ENCODE measurements at regions not wholly inside any gene's neighbourhood (a gene's known extent, or its start where the extent isn't known, plus 50 kb on each side); places are given as distances from the start of the nearest gene placed in this dataset.

DNA sequence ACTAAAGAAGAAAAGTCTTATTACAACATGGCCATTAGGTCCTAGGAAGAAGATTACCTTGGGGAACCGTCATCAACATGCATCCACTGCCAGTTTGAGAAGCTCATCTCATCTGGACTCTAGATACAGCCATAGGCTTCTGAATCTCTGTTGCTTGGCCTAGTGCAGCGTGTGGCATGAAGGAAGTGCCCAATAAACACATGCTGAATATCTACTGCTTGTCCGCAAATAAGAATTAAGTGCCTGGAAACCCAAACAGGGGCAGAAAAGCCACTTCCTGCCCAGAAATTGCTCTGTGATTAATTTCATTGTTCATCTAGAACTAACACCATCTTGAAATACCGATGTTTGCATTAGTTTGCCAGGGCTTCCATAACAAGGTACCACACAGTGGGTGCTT lies 241.1 kb upstream of the KLF3 start:
- no peak for DNase-seq (ENCODE audit: low spot score in 2 of 2)
- H3K4me3 ChIP-seq (ENCODE audit: low read depth, poor library complexity, severe bottlenecking) = no peak overlapping the region
- TF ChIP-seq POLR2A (IDR thresholded peaks at IDR 0.05) = no peak
- intact Hi-C loops (cut with DNase I; ENCODE audit: low total_unique reads) = no loop called here
- 94 to 96% methylated on average over 4 of the region's 4 CpGs for WGBS, 2 donors

DNA sequence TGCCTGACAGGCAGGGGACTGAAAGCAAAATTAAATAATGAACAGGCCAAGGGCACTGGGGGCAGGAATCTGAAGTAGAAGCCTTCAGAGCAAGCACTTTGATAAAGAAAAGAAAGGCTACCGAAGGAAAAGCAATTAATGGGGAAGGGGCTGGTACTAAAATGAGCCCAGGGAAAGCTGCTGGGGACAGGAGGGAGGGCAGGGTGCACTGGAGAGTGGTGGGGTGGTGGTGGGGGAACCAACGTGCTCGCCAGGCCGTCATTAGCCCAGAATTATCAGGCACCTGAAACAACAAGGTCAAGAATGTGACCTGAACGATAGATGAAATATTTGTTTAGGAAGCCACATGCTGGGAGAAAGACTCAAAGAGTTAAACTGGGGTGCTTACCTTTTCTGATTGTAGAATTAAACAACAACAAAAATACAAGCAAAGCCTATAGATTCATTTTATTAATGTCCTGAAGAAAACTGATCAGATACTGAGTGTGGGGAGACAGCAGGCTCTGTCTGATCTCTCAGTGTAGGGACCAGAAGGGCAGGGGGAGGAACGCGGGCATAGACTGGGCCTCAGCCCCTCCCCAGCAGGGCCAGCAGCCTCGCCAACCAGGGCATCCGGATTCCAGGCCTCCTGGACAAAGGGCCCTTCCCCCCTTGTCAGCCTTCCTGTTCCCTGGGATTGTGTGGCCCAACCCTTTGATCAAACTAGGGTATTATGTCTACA lies 239.7 kb upstream of the KLF3 start:
- TF ChIP-seq, protein P1, sequence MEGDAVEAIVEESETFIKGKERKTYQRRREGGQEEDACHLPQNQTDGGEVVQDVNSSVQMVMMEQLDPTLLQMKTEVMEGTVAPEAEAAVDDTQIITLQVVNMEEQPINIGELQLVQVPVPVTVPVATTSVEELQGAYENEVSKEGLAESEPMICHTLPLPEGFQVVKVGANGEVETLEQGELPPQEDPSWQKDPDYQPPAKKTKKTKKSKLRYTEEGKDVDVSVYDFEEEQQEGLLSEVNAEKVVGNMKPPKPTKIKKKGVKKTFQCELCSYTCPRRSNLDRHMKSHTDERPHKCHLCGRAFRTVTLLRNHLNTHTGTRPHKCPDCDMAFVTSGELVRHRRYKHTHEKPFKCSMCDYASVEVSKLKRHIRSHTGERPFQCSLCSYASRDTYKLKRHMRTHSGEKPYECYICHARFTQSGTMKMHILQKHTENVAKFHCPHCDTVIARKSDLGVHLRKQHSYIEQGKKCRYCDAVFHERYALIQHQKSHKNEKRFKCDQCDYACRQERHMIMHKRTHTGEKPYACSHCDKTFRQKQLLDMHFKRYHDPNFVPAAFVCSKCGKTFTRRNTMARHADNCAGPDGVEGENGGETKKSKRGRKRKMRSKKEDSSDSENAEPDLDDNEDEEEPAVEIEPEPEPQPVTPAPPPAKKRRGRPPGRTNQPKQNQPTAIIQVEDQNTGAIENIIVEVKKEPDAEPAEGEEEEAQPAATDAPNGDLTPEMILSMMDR (IDR thresholded peaks at IDR 0.05) = no peak
- TF ChIP-seq POLR2A (IDR thresholded peaks at IDR 0.05) = no peak
- 80 to 90% methylated on average over 9 of the region's 9 CpGs for WGBS, 2 donors
- intact Hi-C loops (cut with DNase I; ENCODE audit: low total_unique reads) = no loop called here
- no peak overlapping the region for H3K4me3 ChIP-seq (ENCODE audit: low read depth, poor library complexity, severe bottlenecking)
- DNase-seq (ENCODE audit: low spot score in 2 of 2) = no peak

DNA sequence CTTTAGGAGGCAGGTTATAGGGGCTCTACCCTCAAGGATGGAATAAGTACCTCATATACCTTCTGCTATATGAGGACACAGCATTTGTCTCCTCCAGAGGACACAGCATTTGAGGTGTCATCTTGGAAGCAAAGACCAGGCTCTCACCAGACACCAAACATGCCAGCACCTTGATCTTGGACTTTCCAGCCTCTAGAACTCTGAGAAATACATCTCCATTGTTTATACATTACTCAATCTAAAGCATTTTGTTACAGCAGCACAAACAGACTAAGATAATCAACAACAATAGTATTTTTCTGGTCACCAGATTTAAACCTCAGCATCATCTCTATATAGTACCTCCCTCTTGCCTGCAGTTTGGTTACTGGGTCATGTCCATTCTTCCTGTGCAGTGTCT lies 237.5 kb upstream of the KLF3 start:
- no peak for TF ChIP-seq POLR2A (IDR thresholded peaks at IDR 0.05)
- TF ChIP-seq, protein P1 (IDR thresholded peaks at IDR 0.05) = no peak
- intact Hi-C loops (cut with DNase I; ENCODE audit: low total_unique reads) = no loop called here
- no peak for DNase-seq (ENCODE audit: low spot score in 2 of 2)
- no peak overlapping the region for H3K4me3 ChIP-seq (ENCODE audit: low read depth, poor library complexity, severe bottlenecking)

DNA sequence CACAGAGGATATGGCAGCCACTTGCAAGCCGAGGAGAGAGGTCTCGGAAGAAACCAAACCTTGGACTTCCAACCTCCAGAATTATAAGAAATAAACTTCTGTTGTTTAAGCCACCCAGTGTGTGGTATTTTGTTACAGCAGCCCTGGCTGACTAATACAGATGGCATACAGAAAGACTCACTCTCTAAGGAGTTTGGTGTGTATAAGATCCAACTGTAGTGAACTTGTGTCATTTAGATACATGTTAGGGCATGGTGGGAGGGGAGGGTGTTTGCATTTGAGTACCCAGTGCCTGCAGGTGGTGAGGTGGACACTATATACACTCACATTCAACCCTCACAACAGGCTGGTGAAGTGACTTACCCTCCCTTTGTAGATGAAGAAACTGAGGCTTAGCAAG lies 233.2 kb upstream of the KLF3 start:
- WGBS, 2 donors = 93 to 98% methylated on average over 2 of the region's 2 CpGs
- no peak for TF ChIP-seq POLR2A (IDR thresholded peaks at IDR 0.05)
- TF ChIP-seq, protein P1 (IDR thresholded peaks at IDR 0.05) = no peak
- no peak overlapping the region for H3K4me3 ChIP-seq (ENCODE audit: low read depth, poor library complexity, severe bottlenecking)
- intact Hi-C loops (cut with DNase I; ENCODE audit: low total_unique reads) = no loop called here
- DNase-seq (ENCODE audit: low spot score in 2 of 2) = no peak

DNA sequence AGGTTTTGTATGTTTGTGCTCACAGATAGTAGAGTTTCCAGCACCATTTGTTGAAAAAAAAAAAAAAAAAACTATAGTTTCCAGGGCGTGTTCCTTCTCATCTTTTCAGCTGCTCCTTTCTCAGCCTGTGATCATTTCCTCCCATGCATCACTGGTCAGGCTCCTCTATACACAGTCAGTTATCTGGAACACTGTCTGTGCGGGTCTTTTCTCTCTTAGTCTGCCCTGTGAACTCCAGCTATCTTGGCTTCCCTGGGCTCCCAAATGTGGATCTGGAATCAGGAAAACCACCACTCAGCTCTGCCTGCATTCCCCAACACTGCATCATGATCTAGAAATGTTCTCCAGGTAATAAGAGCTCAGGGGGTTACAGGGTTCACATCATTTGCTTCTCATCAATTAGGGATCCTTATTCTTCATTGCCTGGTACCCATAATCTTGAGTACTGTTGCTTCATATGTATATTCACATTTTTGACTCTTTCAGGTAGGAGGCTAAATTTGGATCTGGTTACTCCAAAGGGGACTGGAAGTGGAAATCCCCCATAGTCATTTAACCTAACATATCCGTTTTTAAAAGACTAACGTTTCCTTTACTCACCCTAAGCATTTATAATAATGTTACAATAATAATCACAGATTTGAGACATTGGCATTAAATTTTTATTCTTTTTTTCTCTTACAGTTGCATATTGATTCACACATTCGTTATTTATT lies 221.8 kb upstream of the KLF3 start:
- no peak for DNase-seq (ENCODE audit: low spot score in 2 of 2)
- no peak overlapping the region for H3K4me3 ChIP-seq (ENCODE audit: low read depth, poor library complexity, severe bottlenecking)
- intact Hi-C loops (cut with DNase I; ENCODE audit: low total_unique reads) = no loop called here
- no peak for TF ChIP-seq POLR2A (IDR thresholded peaks at IDR 0.05)
- TF ChIP-seq, protein P1 (IDR thresholded peaks at IDR 0.05) = no peak
- 82 to 83% methylated on average over 5 of the region's 5 CpGs for WGBS, 2 donors

DNA sequence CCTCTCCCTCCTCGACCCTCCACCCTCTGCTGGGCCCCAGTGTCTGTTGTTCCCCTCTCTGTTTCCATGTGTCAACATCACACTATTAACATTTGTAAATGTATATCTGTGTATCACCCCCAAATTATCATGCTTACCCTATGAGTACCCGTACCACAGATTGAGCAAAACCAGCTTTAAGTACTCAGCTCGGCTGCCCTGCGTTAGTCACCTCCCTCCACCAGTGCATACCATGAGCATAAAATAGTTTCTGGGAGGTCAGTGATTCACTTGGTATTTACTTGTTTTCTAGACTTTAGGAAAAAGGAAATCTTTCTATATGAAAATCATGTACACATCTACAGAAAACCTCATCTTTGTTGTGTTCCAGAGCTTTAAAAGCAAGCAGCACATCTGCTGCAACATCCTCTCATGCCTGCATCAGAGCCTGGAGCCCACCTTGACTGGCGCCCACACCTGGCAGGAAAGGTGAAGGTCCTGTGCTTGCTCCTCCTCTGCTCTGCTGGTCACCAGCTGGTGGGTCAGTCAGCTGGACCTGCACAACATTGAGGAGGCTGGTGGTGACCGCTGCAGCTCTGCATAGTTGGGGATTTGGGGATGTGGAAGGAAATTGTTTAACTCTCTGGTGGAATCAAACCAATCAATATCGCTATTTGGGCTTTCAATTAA lies 214.4 kb upstream of the KLF3 start:
- no peak for DNase-seq (ENCODE audit: low spot score in 2 of 2)
- H3K4me3 ChIP-seq (ENCODE audit: low read depth, poor library complexity, severe bottlenecking) = no peak overlapping the region
- 84% methylated on average over 7 of the region's 7 CpGs for WGBS, 2 donors
- TF ChIP-seq, protein P1 (IDR thresholded peaks at IDR 0.05) = no peak
- TF ChIP-seq POLR2A (IDR thresholded peaks at IDR 0.05) = no peak
- intact Hi-C loops (cut with DNase I; ENCODE audit: low total_unique reads) = no loop called here
